Loucy (cell line): ENCODE measurements at regions not wholly inside any gene's neighbourhood (a gene's known extent, or its start where the extent isn't known, plus 50 kb on each side); places are given as distances from the start of the nearest gene placed in this dataset.

Experiments
- EZH2phosphoT487 ChIP-seq: fragments of 200-600 bp; IDR thresholded peaks from 2 replicates; pipeline ENCODE4 v1.6.1; 2018; ENCODE audit warnings: antibody characterized with exemption, mild to moderate bottlenecking, moderate library complexity, borderline replicate concordance
- TF ChIP-seq, protein P1 (sequence below): fragments of 200-600 bp; sonication (generic); conservative IDR thresholded peaks from 2 replicates; pipeline ENCODE4 v1.5.1; 2014; ENCODE audit warnings: mild to moderate bottlenecking, antibody characterized with exemption, low read length

- TF ChIP-seq, protein P1, sequence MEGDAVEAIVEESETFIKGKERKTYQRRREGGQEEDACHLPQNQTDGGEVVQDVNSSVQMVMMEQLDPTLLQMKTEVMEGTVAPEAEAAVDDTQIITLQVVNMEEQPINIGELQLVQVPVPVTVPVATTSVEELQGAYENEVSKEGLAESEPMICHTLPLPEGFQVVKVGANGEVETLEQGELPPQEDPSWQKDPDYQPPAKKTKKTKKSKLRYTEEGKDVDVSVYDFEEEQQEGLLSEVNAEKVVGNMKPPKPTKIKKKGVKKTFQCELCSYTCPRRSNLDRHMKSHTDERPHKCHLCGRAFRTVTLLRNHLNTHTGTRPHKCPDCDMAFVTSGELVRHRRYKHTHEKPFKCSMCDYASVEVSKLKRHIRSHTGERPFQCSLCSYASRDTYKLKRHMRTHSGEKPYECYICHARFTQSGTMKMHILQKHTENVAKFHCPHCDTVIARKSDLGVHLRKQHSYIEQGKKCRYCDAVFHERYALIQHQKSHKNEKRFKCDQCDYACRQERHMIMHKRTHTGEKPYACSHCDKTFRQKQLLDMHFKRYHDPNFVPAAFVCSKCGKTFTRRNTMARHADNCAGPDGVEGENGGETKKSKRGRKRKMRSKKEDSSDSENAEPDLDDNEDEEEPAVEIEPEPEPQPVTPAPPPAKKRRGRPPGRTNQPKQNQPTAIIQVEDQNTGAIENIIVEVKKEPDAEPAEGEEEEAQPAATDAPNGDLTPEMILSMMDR, result no peak
- TF ChIP-seq EZH2phosphoT487, result no peak
These were observed 74.6 kb upstream of the TSC22D2 start for GRCh38 chr3:150333477-150333876.
